Retinal pigment epithelial cell (primary cell): ENCODE measurements at regions not wholly inside any gene's neighbourhood (a gene's known extent, or its start where the extent isn't known, plus 50 kb on each side); places are given as distances from the start of the nearest gene placed in this dataset.

Source experiments
- DNase-seq: peaks from one replicate; pipeline ENCODE4 v3.0.0-alpha.2; 2010; ENCODE audit warnings: low read depth
- H3K4me3 ChIP-seq: 2 replicates; pipeline ENCODE4 v1.5.1; 2011; ENCODE audit warnings: mild to moderate bottlenecking, low read length, control low read depth, moderate library complexity
- TF ChIP-seq, protein P1 (sequence below): conservative IDR thresholded peaks from 2 replicates; pipeline ENCODE4 v1.5.1; 2011; ENCODE audit warnings: low read depth, low read length, control low read depth, inconsistent platforms

DNA sequence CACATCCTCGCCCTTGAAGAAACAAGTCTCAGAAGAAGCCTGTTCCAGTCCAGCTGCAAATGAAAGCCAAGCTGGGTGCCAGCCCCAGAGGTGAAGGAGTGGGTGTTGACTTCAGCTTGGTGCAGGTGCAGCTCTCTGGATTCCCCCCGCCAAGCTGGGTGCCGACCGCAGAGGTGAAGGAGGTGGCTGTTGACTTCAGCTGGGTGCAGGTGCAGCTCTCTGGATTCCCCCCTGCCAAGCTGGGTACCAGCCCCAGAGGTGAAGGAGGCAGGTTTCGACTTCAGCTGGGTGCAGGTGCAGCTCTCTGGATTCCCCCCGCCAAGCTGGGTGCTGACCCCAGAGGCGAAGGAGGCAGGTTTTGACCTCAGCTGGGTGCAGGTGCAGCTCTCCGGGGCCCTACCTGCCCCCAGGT lies 1234.0 kb downstream of the TBC1D22A start:
- H3K4me3 ChIP-seq = no peak overlapping the region
- DNase-seq = no peak
- TF ChIP-seq, protein P1, sequence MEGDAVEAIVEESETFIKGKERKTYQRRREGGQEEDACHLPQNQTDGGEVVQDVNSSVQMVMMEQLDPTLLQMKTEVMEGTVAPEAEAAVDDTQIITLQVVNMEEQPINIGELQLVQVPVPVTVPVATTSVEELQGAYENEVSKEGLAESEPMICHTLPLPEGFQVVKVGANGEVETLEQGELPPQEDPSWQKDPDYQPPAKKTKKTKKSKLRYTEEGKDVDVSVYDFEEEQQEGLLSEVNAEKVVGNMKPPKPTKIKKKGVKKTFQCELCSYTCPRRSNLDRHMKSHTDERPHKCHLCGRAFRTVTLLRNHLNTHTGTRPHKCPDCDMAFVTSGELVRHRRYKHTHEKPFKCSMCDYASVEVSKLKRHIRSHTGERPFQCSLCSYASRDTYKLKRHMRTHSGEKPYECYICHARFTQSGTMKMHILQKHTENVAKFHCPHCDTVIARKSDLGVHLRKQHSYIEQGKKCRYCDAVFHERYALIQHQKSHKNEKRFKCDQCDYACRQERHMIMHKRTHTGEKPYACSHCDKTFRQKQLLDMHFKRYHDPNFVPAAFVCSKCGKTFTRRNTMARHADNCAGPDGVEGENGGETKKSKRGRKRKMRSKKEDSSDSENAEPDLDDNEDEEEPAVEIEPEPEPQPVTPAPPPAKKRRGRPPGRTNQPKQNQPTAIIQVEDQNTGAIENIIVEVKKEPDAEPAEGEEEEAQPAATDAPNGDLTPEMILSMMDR = no peak

DNA sequence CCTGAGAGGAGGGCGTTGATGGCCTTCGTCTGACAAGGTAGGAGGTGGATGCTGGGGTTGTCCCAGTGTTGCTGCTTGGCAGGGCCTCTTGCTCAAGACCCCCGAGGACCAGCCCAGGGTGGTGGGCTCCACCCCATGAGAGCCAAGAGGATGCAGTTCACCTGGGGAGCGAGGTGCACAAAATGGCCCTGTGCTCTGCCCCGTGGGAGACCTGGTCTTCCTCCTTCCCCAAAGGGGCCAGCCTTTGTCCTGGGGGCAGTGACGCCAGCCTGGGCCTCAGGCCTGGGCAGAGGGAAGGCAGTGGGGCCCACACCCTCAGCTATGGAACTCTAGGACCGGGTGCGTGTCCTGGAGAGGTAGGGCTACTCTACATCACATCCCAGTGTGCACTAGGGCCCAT lies 1233.3 kb downstream of the TBC1D22A start:
- TF ChIP-seq, protein P1 = no peak
- H3K4me3 ChIP-seq = no peak overlapping the region
- DNase-seq = no peak

DNA sequence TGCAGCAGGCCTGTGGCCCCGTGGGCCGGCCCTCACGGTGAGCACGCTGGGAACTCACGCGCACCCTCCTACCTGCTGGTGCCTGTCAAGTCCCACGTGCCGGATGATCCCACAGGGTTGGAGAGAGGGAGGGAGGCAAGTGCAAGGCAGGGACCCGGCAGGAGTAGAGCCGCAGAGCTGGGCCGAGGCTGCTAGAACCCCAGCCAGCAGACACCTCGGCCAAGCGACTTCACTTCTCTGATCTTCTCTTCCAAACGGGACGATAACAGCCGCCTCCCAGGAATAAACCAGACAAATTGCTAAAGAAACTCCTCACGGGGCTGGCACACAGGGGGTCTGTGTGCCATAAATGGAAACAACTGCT lies 1232.8 kb downstream of the TBC1D22A start:
- TF ChIP-seq, protein P1 = no peak
- DNase-seq = no peak
- H3K4me3 ChIP-seq = no peak overlapping the region

DNA sequence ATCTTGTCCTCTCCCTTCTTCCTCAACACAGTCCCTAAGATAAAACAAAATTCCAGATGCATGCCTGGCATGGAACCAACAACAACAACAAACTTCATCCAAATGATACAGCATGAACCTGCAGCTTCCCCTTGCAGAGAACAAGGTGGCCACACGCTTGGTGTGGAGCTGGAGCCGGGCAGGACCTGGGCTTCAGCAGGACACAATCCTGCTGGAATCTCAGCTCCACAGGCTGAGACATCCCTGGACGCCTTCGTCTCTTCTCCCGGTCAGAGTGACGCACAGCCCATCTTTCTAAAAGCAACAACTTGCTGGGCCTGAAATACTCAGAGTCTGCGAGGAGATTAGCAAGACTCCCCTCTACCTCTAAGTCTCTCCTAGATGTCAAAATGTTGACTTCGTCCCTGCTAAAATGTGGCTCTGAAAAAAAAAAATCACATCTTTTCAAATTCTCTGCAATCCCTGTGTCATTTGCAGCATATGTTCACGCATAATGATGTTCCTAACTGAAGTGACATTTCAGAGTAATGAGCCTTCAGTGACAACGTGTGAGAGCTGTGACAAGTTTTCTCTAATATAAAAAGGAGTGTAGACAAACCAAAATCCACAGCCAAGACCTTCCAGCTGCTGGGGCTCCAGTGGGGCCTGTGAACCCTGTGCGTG lies 1232.3 kb downstream of the TBC1D22A start:
- TF ChIP-seq, protein P1 = no peak
- H3K4me3 ChIP-seq = no peak overlapping the region
- DNase-seq = no peak

DNA sequence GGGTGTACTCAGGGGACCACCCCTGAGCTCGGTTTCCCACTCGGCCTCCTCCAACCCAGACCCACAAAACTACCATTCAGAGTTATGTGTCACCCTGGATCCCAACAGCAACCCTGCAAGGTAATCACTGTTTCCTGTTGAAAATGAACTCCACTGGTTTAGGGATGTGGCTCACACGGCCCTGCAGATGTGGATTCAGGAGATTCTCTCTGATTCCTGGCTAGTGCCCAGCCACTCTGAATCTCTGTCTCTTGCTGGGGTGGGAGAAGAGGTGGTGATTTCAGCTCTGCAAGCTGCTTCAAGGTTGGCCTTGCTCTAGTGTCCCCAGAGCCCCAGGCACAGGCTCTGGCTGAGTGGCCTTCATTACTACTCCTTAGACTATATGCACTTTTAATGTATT lies 1231.6 kb downstream of the TBC1D22A start:
- DNase-seq = no peak
- no peak overlapping the region for H3K4me3 ChIP-seq
- TF ChIP-seq, protein P1 = no peak

DNA sequence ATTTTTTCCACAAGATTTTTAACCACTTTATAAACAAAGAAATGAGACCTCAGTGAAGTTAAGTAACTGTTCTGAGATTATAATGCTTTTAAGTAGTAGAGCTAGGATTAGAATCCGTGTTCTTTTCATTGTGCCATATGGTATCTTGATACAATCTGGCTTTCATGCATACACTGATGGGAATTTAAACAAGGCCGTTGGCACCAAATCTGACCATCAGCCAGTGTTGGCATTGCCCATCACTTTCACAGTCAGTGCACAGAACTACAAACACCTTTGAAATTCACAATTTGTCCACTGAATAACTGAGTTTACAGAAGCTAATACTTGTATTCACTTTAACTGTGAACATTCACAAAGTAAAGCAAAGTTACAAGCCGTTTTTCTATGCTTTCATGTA lies 1228.0 kb downstream of the TBC1D22A start:
- TF ChIP-seq, protein P1 = no peak
- no peak overlapping the region for H3K4me3 ChIP-seq
- no peak for DNase-seq

DNA sequence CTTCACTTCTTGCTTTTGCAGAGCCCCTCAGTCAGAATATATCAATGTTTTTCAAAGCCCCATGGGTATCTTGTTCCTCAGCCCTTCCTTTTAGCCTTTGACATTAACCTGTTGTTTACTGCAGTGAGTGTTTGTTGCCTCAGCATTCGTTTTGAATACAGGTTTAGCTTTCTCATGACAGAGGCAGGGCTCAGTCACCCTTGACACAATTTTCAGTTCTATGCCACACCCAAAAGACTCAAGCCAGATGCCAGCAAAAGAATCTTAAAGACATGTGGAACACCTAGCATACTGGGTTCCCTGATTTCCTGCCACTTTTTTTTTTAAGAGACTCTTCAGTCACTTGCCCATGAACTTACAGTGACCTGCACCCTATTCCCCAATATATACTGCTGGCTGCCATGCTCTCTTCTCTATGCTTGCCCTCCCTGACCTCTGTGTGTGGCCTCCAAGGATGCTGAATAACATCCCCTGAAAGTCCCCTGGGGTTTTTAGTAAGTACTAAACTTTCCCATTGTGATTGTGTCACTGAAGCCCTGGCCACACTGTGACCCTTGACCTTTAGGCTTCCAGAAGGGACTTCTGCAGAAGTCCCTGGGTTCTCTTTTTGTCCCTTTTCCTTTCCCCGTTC lies 1225.5 kb downstream of the TBC1D22A start:
- TF ChIP-seq, protein P1 = no peak

More for the DNA sequence above, 1225.5 kb downstream of the TBC1D22A start:
- no peak overlapping the region for H3K4me3 ChIP-seq
- DNase-seq = no peak
